ENCODE measurements at regions not wholly inside any gene's neighbourhood (a gene's known extent, or its start where the extent isn't known, plus 50 kb on each side); places are given as distances from the start of the nearest gene placed in this dataset.

DNA sequence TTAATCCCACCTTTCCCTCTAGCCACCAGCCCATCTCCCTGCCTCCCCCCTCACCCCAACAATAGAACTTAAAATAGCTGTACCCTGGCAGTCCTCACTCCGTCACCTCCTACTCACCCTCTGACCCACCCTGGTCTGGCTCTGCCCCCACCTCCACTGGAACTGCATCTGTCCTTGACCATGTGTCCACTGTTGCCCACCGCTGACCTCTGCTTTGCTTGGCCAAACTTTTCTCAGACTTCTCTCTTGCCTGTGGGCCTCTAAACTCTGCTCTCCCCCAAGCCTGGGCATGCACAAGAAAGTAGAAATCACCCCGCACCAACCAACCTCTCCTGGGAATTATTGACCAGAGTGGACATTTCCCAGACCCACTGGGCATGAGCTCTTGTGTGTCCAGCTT lies 169.8 kb downstream of the WSCD1 start:
- TF ChIP-seq YY1 (IDR thresholded peaks at IDR 0.05; ENCODE audit: low read depth): no peak
- TF ChIP-seq, protein P1, sequence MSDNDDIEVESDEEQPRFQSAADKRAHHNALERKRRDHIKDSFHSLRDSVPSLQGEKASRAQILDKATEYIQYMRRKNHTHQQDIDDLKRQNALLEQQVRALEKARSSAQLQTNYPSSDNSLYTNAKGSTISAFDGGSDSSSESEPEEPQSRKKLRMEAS (IDR thresholded peaks at IDR 0.05): no peak
- no peak for TF ChIP-seq EP300 (IDR thresholded peaks at IDR 0.05; ENCODE audit: borderline replicate concordance)
- TF ChIP-seq, protein P2, sequence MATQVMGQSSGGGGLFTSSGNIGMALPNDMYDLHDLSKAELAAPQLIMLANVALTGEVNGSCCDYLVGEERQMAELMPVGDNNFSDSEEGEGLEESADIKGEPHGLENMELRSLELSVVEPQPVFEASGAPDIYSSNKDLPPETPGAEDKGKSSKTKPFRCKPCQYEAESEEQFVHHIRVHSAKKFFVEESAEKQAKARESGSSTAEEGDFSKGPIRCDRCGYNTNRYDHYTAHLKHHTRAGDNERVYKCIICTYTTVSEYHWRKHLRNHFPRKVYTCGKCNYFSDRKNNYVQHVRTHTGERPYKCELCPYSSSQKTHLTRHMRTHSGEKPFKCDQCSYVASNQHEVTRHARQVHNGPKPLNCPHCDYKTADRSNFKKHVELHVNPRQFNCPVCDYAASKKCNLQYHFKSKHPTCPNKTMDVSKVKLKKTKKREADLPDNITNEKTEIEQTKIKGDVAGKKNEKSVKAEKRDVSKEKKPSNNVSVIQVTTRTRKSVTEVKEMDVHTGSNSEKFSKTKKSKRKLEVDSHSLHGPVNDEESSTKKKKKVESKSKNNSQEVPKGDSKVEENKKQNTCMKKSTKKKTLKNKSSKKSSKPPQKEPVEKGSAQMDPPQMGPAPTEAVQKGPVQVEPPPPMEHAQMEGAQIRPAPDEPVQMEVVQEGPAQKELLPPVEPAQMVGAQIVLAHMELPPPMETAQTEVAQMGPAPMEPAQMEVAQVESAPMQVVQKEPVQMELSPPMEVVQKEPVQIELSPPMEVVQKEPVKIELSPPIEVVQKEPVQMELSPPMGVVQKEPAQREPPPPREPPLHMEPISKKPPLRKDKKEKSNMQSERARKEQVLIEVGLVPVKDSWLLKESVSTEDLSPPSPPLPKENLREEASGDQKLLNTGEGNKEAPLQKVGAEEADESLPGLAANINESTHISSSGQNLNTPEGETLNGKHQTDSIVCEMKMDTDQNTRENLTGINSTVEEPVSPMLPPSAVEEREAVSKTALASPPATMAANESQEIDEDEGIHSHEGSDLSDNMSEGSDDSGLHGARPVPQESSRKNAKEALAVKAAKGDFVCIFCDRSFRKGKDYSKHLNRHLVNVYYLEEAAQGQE (IDR thresholded peaks at IDR 0.05; ENCODE audit: low read depth): no peak
- TF ChIP-seq TEAD4 (IDR thresholded peaks at IDR 0.05): no peak
- no peak for TF ChIP-seq TAF1 (IDR thresholded peaks at IDR 0.05; ENCODE audit: low read depth)
- TF ChIP-seq TCF12 (IDR thresholded peaks at IDR 0.05; ENCODE audit: low read depth): no peak
- no peak for TF ChIP-seq CEBPB (IDR thresholded peaks at IDR 0.05)
- no peak for TF ChIP-seq CREB1 (IDR thresholded peaks at IDR 0.05; ENCODE audit: low read depth)
- TF ChIP-seq RAD21 (IDR thresholded peaks at IDR 0.05; ENCODE audit: low read depth): no peak
- TF ChIP-seq ZBTB7A (IDR thresholded peaks at IDR 0.05; ENCODE audit: low read depth): no peak
